H1 (cell line): ENCODE measurements at regions not wholly inside any gene's neighbourhood (a gene's known extent, or its start where the extent isn't known, plus 50 kb on each side); places are given as distances from the start of the nearest gene placed in this dataset.

Experiments
- CTCF ChIA-PET: fragments of 300-600 bp; sonication (Branson Sonifier 250); formaldehyde crosslinking; loops from one replicate; lab custom pipeline; 2021; ENCODE audit not compliant: partially characterized antibody; lab: Charles Lee
- POLR2A ChIA-PET: fragments of 300-600 bp; sonication (Branson Sonifier 250); formaldehyde crosslinking; loops from one replicate; lab custom pipeline; 2021; ENCODE audit warnings: inconsistent platforms; ENCODE audit not compliant: partially characterized antibody; lab: Charles Lee
- DNase-seq, 2 experiments: peaks; one replicate each; pipeline versions ENCODE4 v3.0.0 to v3.0.0-alpha.2; 2010 to 2022; ENCODE audit warnings: low spot score in 2 of 2, low read depth in 1 of 2, mixed read lengths in 1 of 2
- FAIRE-seq: peaks from 2 replicates; lab custom pipeline; 2011; peaks lifted over from hg19 to GRCh38; lab: Jason Lieb, UNC
- H2AFZ ChIP-seq: 2 replicates; pipeline ENCODE4 v1.8.1; 2012; ENCODE audit warnings: low read length, inconsistent platforms
- H2AK5ac ChIP-seq: 2 replicates; pipeline ENCODE4 v1.6.1; 2013; ENCODE audit warnings: low read depth, low read length
- H2BK120ac ChIP-seq: replicated peaks from 2 replicates; pipeline ENCODE3; 2013; ENCODE audit warnings: low read depth, low read length, inconsistent platforms
- H2BK12ac ChIP-seq: 2 replicates; pipeline ENCODE4 v1.6.1; 2013; ENCODE audit warnings: low read depth, low read length
- H2BK15ac ChIP-seq: 2 replicates; pipeline ENCODE4 v1.6.1; 2013; ENCODE audit warnings: low read length
- H2BK20ac ChIP-seq: 2 replicates; pipeline ENCODE4 v1.6.1; 2013; ENCODE audit warnings: low read length
- H2BK5ac ChIP-seq: 2 replicates; pipeline ENCODE4 v1.6.1; 2013; ENCODE audit warnings: low read depth, low read length
- H3K14ac ChIP-seq: 2 replicates; pipeline ENCODE4 v1.6.1; 2013; ENCODE audit warnings: inconsistent platforms; ENCODE audit not compliant: insufficient read length
- H3K18ac ChIP-seq: 2 replicates; pipeline ENCODE4 v1.6.1; 2013; ENCODE audit warnings: low read length; ENCODE audit errors: extremely low read depth
- H3K23ac ChIP-seq: 2 replicates; pipeline ENCODE4 v1.6.1; 2013; ENCODE audit warnings: inconsistent platforms; ENCODE audit not compliant: insufficient read length
- H3K23me2 ChIP-seq: 2 replicates; pipeline ENCODE4 v1.6.1; 2013; ENCODE audit warnings: low read depth, low read length
- H3K27ac ChIP-seq: 2 replicates; pipeline ENCODE4 v1.6.1; 2011; ENCODE audit warnings: low read depth, low read length, inconsistent platforms
- H3K27me3 ChIP-seq, 4 experiments: replicated peaks in 1 of 4; 1 replicate in 1 of 4; 2 replicates in 3 of 4; pipeline versions ENCODE4 v1.6.1 to v1.8.1; 2011 to 2013; ENCODE audit warnings: low read length in 3 of 4, mild to moderate bottlenecking in 3 of 4, inconsistent platforms in 2 of 4, mixed read lengths in 2 of 4, moderate library complexity in 1 of 4; ENCODE audit not compliant: control insufficient read depth in 3 of 4, insufficient read depth in 3 of 4; ENCODE audit errors: extremely low read depth in 1 of 4
- H3K36me3 ChIP-seq, 4 experiments: 2 replicates each; pipeline versions ENCODE4 v1.6.1 to v1.8.1; 2011 to 2013; ENCODE audit warnings: mild to moderate bottlenecking in 4 of 4, low read length in 3 of 4, moderate library complexity in 2 of 4, control low read depth in 1 of 4, inconsistent platforms in 1 of 4; ENCODE audit not compliant: insufficient read depth in 4 of 4, control insufficient read depth in 2 of 4
- H3K4ac ChIP-seq: replicated peaks from 2 replicates; pipeline ENCODE3; 2013; ENCODE audit warnings: low read length, low read depth, mixed read lengths, inconsistent platforms; ENCODE audit not compliant: insufficient read length
- H3K4me1 ChIP-seq, 4 experiments: replicated peaks in 1 of 4; 1 replicate in 1 of 4; 2 replicates in 3 of 4; pipeline versions ENCODE4 v1.6.1 to v1.8.1; 2011 to 2013; ENCODE audit warnings: low read length in 3 of 4, inconsistent platforms in 2 of 4, mixed read lengths in 1 of 4; ENCODE audit not compliant: insufficient read depth in 4 of 4, control insufficient read depth in 3 of 4
- H3K4me2 ChIP-seq, 2 experiments: 2 replicates each; pipeline versions ENCODE4 v1.6.1 to v1.8.1; 2011 to 2013; ENCODE audit warnings: low read depth in 2 of 2, low read length in 2 of 2, control low read depth in 1 of 2, inconsistent platforms in 1 of 2, mild to moderate bottlenecking in 1 of 2; ENCODE audit not compliant: insufficient read depth in 1 of 2
- H3K4me3 ChIP-seq, 4 experiments: fragments of 200-600, 300-600 bp in 1 of 4; sonication (generic), shearing (Covaris generic), sonication (Bioruptor Twin) in 1 of 4; 2 replicates each; pipeline versions ENCODE4 v1.5.1 to v1.8.1; 2011 to 2016; ENCODE audit warnings: low read length in 4 of 4, low read depth in 3 of 4, control low read depth in 2 of 4, inconsistent platforms in 2 of 4, mild to moderate bottlenecking in 2 of 4, mixed read lengths in 1 of 4, moderate library complexity in 1 of 4; ENCODE audit not compliant: insufficient read depth in 2 of 4; ENCODE audit errors: extremely low read depth in 1 of 4
- H3K56ac ChIP-seq: replicated peaks from 2 replicates; pipeline ENCODE3; 2013; ENCODE audit warnings: low read depth, mild to moderate bottlenecking, mixed read lengths, low read length, inconsistent platforms; ENCODE audit not compliant: insufficient read length
- H3K79me1 ChIP-seq: 2 replicates; pipeline ENCODE4 v1.6.1; 2013; ENCODE audit warnings: low read depth, low read length, control low read depth
- H3K79me2 ChIP-seq, 2 experiments: 2 replicates each; pipeline versions ENCODE4 v1.6.1 to v1.8.1; 2012 to 2013; ENCODE audit warnings: low read length in 2 of 2, mild to moderate bottlenecking in 2 of 2, inconsistent platforms in 1 of 2; ENCODE audit not compliant: insufficient read depth in 2 of 2, control insufficient read depth in 1 of 2
- H3K9ac ChIP-seq, 4 experiments: replicated peaks in 1 of 4; 1 replicate in 1 of 4; 2 replicates in 3 of 4; pipeline versions ENCODE4 v1.6.1 to v1.8.1; 2011 to 2013; ENCODE audit warnings: low read depth in 3 of 4, low read length in 3 of 4, control low read depth in 2 of 4, mild to moderate bottlenecking in 2 of 4, moderate library complexity in 2 of 4, inconsistent platforms in 1 of 4; ENCODE audit errors: extremely low read depth in 1 of 4
- H3K9me3 ChIP-seq, 2 experiments: 2 replicates each; pipeline versions ENCODE4 v1.6.1 to v1.8.1; 2012 to 2013; ENCODE audit warnings: mild to moderate bottlenecking in 2 of 2, moderate library complexity in 2 of 2, control low read depth in 1 of 2, inconsistent platforms in 1 of 2, low read depth in 1 of 2, low read length in 1 of 2, mixed read lengths in 1 of 2; ENCODE audit not compliant: insufficient read depth in 2 of 2
- H4K20me1 ChIP-seq, 2 experiments: replicated peaks in 1 of 2; 2 replicates each; pipeline versions ENCODE3 to v1.8.1; 2011 to 2013; ENCODE audit warnings: inconsistent platforms in 2 of 2, low read length in 2 of 2, mild to moderate bottlenecking in 1 of 2; ENCODE audit not compliant: insufficient read depth in 2 of 2, control insufficient read depth in 1 of 2
- H4K5ac ChIP-seq: 2 replicates; pipeline ENCODE4 v1.6.1; 2013; ENCODE audit warnings: low read length, low read depth, mixed read lengths, inconsistent platforms; ENCODE audit not compliant: insufficient read length
- H4K8ac ChIP-seq: 2 replicates; pipeline ENCODE4 v1.8.0; 2013; ENCODE audit warnings: mild to moderate bottlenecking, moderate library complexity, low read length, inconsistent platforms; ENCODE audit not compliant: insufficient read depth; ENCODE audit errors: extremely low read depth
- H4K91ac ChIP-seq: replicated peaks from 2 replicates; pipeline ENCODE3; 2013; ENCODE audit warnings: low read length, mixed read lengths, inconsistent platforms; ENCODE audit not compliant: insufficient read length
- BRCA1 ChIP-seq: IDR thresholded peaks from 2 replicates; pipeline ENCODE4 v1.6.1; 2012; ENCODE audit warnings: low read depth, low read length, improper control_type of control experiment
- EZH2 ChIP-seq: fragments of 200-600 bp; sonication (generic); IDR thresholded peaks from 2 replicates; pipeline ENCODE4 v1.7.1; 2012; ENCODE audit warnings: low read depth, mild to moderate bottlenecking, moderate library complexity, low read length, inconsistent platforms; ENCODE audit not compliant: severe bottlenecking
- TAF7 ChIP-seq: optimal IDR thresholded peaks from 2 replicates; pipeline ENCODE3; 2011; ENCODE audit warnings: low read depth, mild to moderate bottlenecking, inconsistent platforms, low read length, moderate library complexity, borderline replicate concordance
- TCF12 ChIP-seq: IDR thresholded peaks from 2 replicates; pipeline ENCODE4 v1.6.1; 2011; ENCODE audit warnings: low read depth, mild to moderate bottlenecking, low read length
- WGBS, 2 experiments: shearing (Covaris generic) in 1 of 2; methylation state at CpG; one replicate each; pipeline versions ENCODE4 v1.1.6 to v1.1.7; 2013 to 2015; ENCODE audit warnings: low lambda C conversion rate in 2 of 2, mixed read lengths in 2 of 2, inconsistent platforms in 1 of 2, low coverage in 1 of 2, missing lambda C conversion rate in 1 of 2; ENCODE audit not compliant: insufficient replicate concordance in 2 of 2, insufficient coverage in 1 of 2, insufficient read length in 1 of 2; ENCODE audit errors: extremely low coverage in 1 of 2, missing lambda C conversion rate in 1 of 2; 5-methylcytosine and 5-hydroxymethylcytosine counted together

DNA sequence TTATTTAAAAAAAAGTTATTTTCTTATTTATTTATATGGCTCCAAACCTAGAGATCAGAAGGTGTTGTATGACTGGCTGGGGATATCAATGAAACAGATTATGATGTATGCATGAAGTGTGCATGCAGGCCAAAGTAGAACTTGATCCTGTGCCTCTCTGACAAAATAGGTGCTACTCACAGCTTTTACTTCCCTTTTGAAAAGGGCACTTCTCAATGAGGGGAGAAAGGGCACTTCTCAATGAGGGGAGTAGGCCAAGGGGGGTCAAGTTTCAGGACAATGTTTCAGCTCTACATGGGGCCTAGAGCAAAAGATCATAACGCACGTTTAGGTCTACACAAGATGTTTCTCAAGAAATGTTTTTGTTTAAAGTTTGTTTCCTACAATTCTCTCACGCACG, 397.5 kb downstream of the ETS1 start:
- H3K4ac ChIP-seq, result no peak overlapping the region
- no peak overlapping the region for H3K14ac ChIP-seq
- H3K23ac ChIP-seq, result no peak overlapping the region
- no peak overlapping the region for H3K4me3 ChIP-seq
- no peak overlapping the region for H3K18ac ChIP-seq
- H3K79me2 ChIP-seq, result no peaks in the 10 kb centered on the region
- H3K36me3 ChIP-seq, result no peaks in the 10 kb centered on the region
- no peaks in the 10 kb centered on the region for H3K23me2 ChIP-seq
- H2BK15ac ChIP-seq, result no peak overlapping the region
- no peak overlapping the region for H2BK120ac ChIP-seq
- no peaks in the 10 kb centered on the region for H3K79me1 ChIP-seq
- H3K4me2 ChIP-seq, result no peak overlapping the region
- no peak overlapping the region for H2AK5ac ChIP-seq
- WGBS, 2 experiments, result 100% methylated on average over 4 of the region's 4 CpGs; no CpG with 5 or more reads in 1 of the 2 experiments
- POLR2A ChIA-PET, result no interaction called here
- H2BK20ac ChIP-seq, result no peak overlapping the region
- no peak for DNase-seq
- H3K56ac ChIP-seq, result no peak overlapping the region
- no peak overlapping the region for H2BK5ac ChIP-seq
- no peak overlapping the region for H4K91ac ChIP-seq
- no peak overlapping the region for H2BK12ac ChIP-seq
- H3K4me1 ChIP-seq, result no peaks in the 10 kb centered on the region
- H4K8ac ChIP-seq, result no peak overlapping the region
- no peak overlapping the region for H2AFZ ChIP-seq
- peaks cover 5 to 7% of the 10 kb centered on the region in 2 experiments; a peak in 3 of 4 replicates for H3K9me3 ChIP-seq
- no peak overlapping the region for H3K27ac ChIP-seq
- FAIRE-seq, result no peak
- no peaks in the 10 kb centered on the region for H4K20me1 ChIP-seq
- CTCF ChIA-PET, result interaction anchor here (0.7 to 1.7 kb wide), 2 partner anchors 152 to 440 kb away, joined by 4 read pairs; no protein-coding TSS in a partner anchor
- H4K5ac ChIP-seq, result no peak overlapping the region
- H3K27me3 ChIP-seq, result no peaks in the 10 kb centered on the region
- H3K9ac ChIP-seq, result no peak overlapping the region
- no peak for TF ChIP-seq EZH2
- TF ChIP-seq TAF7, result no peak
- TF ChIP-seq BRCA1, result no peak
- TF ChIP-seq TCF12, result no peak
